Caco-2 (cell line): ENCODE measurements at regions not wholly inside any gene's neighbourhood (a gene's known extent, or its start where the extent isn't known, plus 50 kb on each side); places are given as distances from the start of the nearest gene placed in this dataset.
"Not testable (repeated sequence)": the region's sequence is repeated elsewhere in the genome, so short reads cannot be mapped to it uniquely, and the experiment has no call there.

ENCODE experiments used
- BruUV-seq: library from RNA; stranded (reverse); fragments of 400-500 nt; replicated peaks from 2 replicates; lab custom pipeline; 2021; lab: Mats Ljungman, UMichigan
- CTCF ChIA-PET: fragments of 300-600 bp; sonication (Branson Sonifier 250); formaldehyde crosslinking; loops from one replicate; lab custom pipeline; 2022; ENCODE audit warnings: antibody characterized with exemption; lab: Charles Lee
- POLR2A ChIA-PET: fragments of 300-600 bp; sonication (Branson Sonifier 250); formaldehyde crosslinking; loops from one replicate; lab custom pipeline; 2022; ENCODE audit warnings: antibody characterized with exemption; lab: Charles Lee
- DNase-seq, 2 experiments: peaks; one replicate each; pipeline versions ENCODE4 v3.0.0 to v3.0.0-alpha.2; 2020 to 2022
- H3K27me3 ChIP-seq: replicated peaks from 2 replicates; pipeline ENCODE4 v1.6.0; 2011; ENCODE audit warnings: low read length; ENCODE audit not compliant: control insufficient read depth, insufficient read depth
- H3K36me3 ChIP-seq: 2 replicates; pipeline ENCODE4 v1.5.1; 2011; ENCODE audit warnings: low read length; ENCODE audit not compliant: control insufficient read depth, insufficient read depth
- H3K4me1 ChIP-seq: fragments of 250-450 bp; sonication (Bioruptor Pico); 2 replicates; pipeline ENCODE4 v1.5.1; 2020; ENCODE audit warnings: mild to moderate bottlenecking
- H3K4me3 ChIP-seq: 2 replicates; pipeline ENCODE4 v1.5.1; 2011; ENCODE audit warnings: low read depth, mild to moderate bottlenecking, control low read depth, low read length
- H3K9me3 ChIP-seq: fragments of 250-450 bp; sonication (Bioruptor Pico); 2 replicates; pipeline ENCODE4 v1.5.1; 2020; ENCODE audit warnings: mild to moderate bottlenecking, moderate library complexity
- H3K27ac Mint-ChIP-seq: one replicate; pipeline ENCODE4 v1.8.0; 2022; ENCODE audit warnings: mixed read lengths; ENCODE audit not compliant: unreplicated experiment
- H3K27me3 Mint-ChIP-seq: one replicate; pipeline ENCODE4 v1.8.0; 2022; ENCODE audit warnings: mixed read lengths; ENCODE audit not compliant: insufficient read depth, unreplicated experiment
- H3K36me3 Mint-ChIP-seq: one replicate; pipeline ENCODE4 v1.8.0; 2022; ENCODE audit warnings: mild to moderate bottlenecking, mixed read lengths; ENCODE audit not compliant: insufficient read depth, unreplicated experiment
- H3K4me1 Mint-ChIP-seq: one replicate; pipeline ENCODE4 v1.8.0; 2022; ENCODE audit warnings: low read depth, mixed read lengths; ENCODE audit not compliant: unreplicated experiment
- H3K4me3 Mint-ChIP-seq: one replicate; pipeline ENCODE4 v1.8.0; 2022; ENCODE audit warnings: mild to moderate bottlenecking, moderate library complexity, mixed read lengths; ENCODE audit not compliant: unreplicated experiment
- H3K9me3 Mint-ChIP-seq: one replicate; pipeline ENCODE4 v1.8.0; 2022; ENCODE audit warnings: mixed read lengths; ENCODE audit not compliant: unreplicated experiment
- CTCF ChIP-seq, 2 experiments: fragments of 200-600 bp in 1 of 2; IDR thresholded peaks; 1 replicate in 1 of 2; 2 replicates in 1 of 2; pipeline versions ENCODE4 v1.5.1 to v1.8.0; 2011 to 2022; ENCODE audit warnings: antibody characterized with exemption in 1 of 2, control low read depth in 1 of 2, inconsistent platforms in 1 of 2, low read depth in 1 of 2, low read length in 1 of 2, mild to moderate bottlenecking in 1 of 2, moderate library complexity in 1 of 2; ENCODE audit not compliant: insufficient read depth in 1 of 2, severe bottlenecking in 1 of 2, unreplicated experiment in 1 of 2
- intact Hi-C: fragments of 100-400 bp; cut with micrococcal nuclease; formaldehyde crosslinking; loops from one replicate; pipeline ENCODE4 v1.10.0; 2022; ENCODE audit not compliant: unreplicated experiment

- Mint-ChIP-seq H3K4me3 (no peak overlapping the region), H3K27ac (no peak overlapping the region), H3K27me3 (no peaks in the 10 kb centered on the region), H3K9me3 (peaks cover 10% of the 10 kb centered on the region), H3K36me3 (no peaks in the 10 kb centered on the region), H3K4me1 (no peaks in the 10 kb centered on the region)
- POLR2A ChIA-PET: no interaction called here
- intact Hi-C loops: no loop called here
- TF ChIP-seq CTCF (IDR thresholded peaks at IDR 0.05; ENCODE audit: insufficient read depth in 1 of 2, low read depth in 1 of 2, low read length in 1 of 2, severe bottlenecking in 1 of 2, unreplicated experiment in 1 of 2): no peak
- H3K27me3 ChIP-seq: no peaks in the 10 kb centered on the region
- H3K36me3 ChIP-seq: no peaks in the 10 kb centered on the region
- no TSS peak for BruUV-seq
- no peaks in the 10 kb centered on the region for H3K9me3 ChIP-seq
- CTCF ChIA-PET: no interaction called here
- DNase-seq: no peak
- H3K4me3 ChIP-seq: no peak overlapping the region
- no peaks in the 10 kb centered on the region for H3K4me1 ChIP-seq
Observed at GRCh38 chr7:91496251-91496820, 232.1 kb downstream of the FZD1 start.

- H3K9me3 ChIP-seq, H3K27me3 ChIP-seq, CTCF ChIA-PET, DNase-seq, H3K4me1 Mint-ChIP-seq, H3K4me3 Mint-ChIP-seq, H3K9me3 Mint-ChIP-seq, H3K4me3 ChIP-seq, H3K27me3 Mint-ChIP-seq, H3K36me3 Mint-ChIP-seq, H3K27ac Mint-ChIP-seq, H3K4me1 ChIP-seq, H3K36me3 ChIP-seq, POLR2A ChIA-PET, intact Hi-C loops, BruUV-seq: not testable (repeated sequence)
Observed at GRCh38 chr7:91497277-91497676, 233.0 kb downstream of the FZD1 start.

GRCh38 chr7:91503934-91504555 lies 239.8 kb downstream of the FZD1 start:
- POLR2A ChIA-PET: no interaction called here
- CTCF ChIA-PET: no interaction called here
- Histone ChIP-seq H3K36me3 (no peaks in the 10 kb centered on the region), H3K9me3 (no peaks in the 10 kb centered on the region), H3K4me3 (no peak overlapping the region), H3K27me3 (no peaks in the 10 kb centered on the region), H3K4me1 (no peaks in the 10 kb centered on the region)
- no peak for TF ChIP-seq CTCF (IDR thresholded peaks at IDR 0.05; ENCODE audit: insufficient read depth in 1 of 2, low read depth in 1 of 2, low read length in 1 of 2, severe bottlenecking in 1 of 2, unreplicated experiment in 1 of 2)
- DNase-seq: no peak
- Mint-ChIP-seq H3K9me3 (peaks cover under 1% of the 10 kb centered on the region), H3K27me3 (peaks cover 6% of the 10 kb centered on the region), H3K4me3 (no peak overlapping the region), H3K27ac (no peak overlapping the region), H3K36me3 (no peaks in the 10 kb centered on the region), H3K4me1 (no peaks in the 10 kb centered on the region)
- BruUV-seq: no TSS peak
- intact Hi-C loops: no loop called here
